ENCODE measurements at regions not wholly inside any gene's neighbourhood (a gene's known extent, or its start where the extent isn't known, plus 50 kb on each side); places are given as distances from the start of the nearest gene placed in this dataset.

- no peaks in the 10 kb centered on the region for H3K4me1 Mint-ChIP-seq (ENCODE audit: unreplicated experiment)
- no peak overlapping the region for H3K4me3 Mint-ChIP-seq (ENCODE audit: unreplicated experiment)
- no peaks in the 10 kb centered on the region for H3K27me3 Mint-ChIP-seq (ENCODE audit: unreplicated experiment)
- H3K27ac Mint-ChIP-seq (ENCODE audit: unreplicated experiment): no peak overlapping the region
- TF ChIP-seq CTCF (IDR thresholded peaks at IDR 0.05; ENCODE audit: unreplicated experiment): no peak
- no peak for DNase-seq (ENCODE audit: low spot score)
- no peaks in the 10 kb centered on the region for H3K9me3 Mint-ChIP-seq (ENCODE audit: unreplicated experiment)
- no peaks in the 10 kb centered on the region for H3K36me3 Mint-ChIP-seq (ENCODE audit: low read depth, unreplicated experiment)
Measured at GRCh38 chr7:34311591-34311990, 346.4 kb upstream of the NPSR1 start.

GRCh38 chr7:34312624-34313023 lies 345.4 kb upstream of the NPSR1 start:
- H3K4me3 Mint-ChIP-seq (ENCODE audit: unreplicated experiment): no peak overlapping the region
- H3K9me3 Mint-ChIP-seq (ENCODE audit: unreplicated experiment): no peaks in the 10 kb centered on the region
- no peaks in the 10 kb centered on the region for H3K27me3 Mint-ChIP-seq (ENCODE audit: unreplicated experiment)

GRCh38 chr7:34313289-34313688 lies 344.7 kb upstream of the NPSR1 start:
- DNase-seq (ENCODE audit: low spot score): no peak
- Mint-ChIP-seq H3K4me3 (ENCODE audit: unreplicated experiment) (no peak overlapping the region), H3K27me3 (ENCODE audit: unreplicated experiment) (no peaks in the 10 kb centered on the region), H3K9me3 (ENCODE audit: unreplicated experiment) (no peaks in the 10 kb centered on the region), H3K4me1 (ENCODE audit: unreplicated experiment) (no peaks in the 10 kb centered on the region), H3K36me3 (ENCODE audit: low read depth, unreplicated experiment) (no peaks in the 10 kb centered on the region), H3K27ac (ENCODE audit: unreplicated experiment) (no peak overlapping the region)
- no peak for TF ChIP-seq CTCF (IDR thresholded peaks at IDR 0.05; ENCODE audit: unreplicated experiment)

More at GRCh38 chr7:34312624-34313023, 345.4 kb upstream of the NPSR1 start:
- Mint-ChIP-seq H3K36me3 (ENCODE audit: low read depth, unreplicated experiment) (no peaks in the 10 kb centered on the region), H3K27ac (ENCODE audit: unreplicated experiment) (no peak overlapping the region), H3K4me1 (ENCODE audit: unreplicated experiment) (no peaks in the 10 kb centered on the region)
- no peak for TF ChIP-seq CTCF (IDR thresholded peaks at IDR 0.05; ENCODE audit: unreplicated experiment)
- no peak for DNase-seq (ENCODE audit: low spot score)

GRCh38 chr7:34315032-34315431 lies 343.0 kb upstream of the NPSR1 start:
- no peaks in the 10 kb centered on the region for H3K9me3 Mint-ChIP-seq (ENCODE audit: unreplicated experiment)
- H3K4me3 Mint-ChIP-seq (ENCODE audit: unreplicated experiment): no peak overlapping the region
- no peaks in the 10 kb centered on the region for H3K27me3 Mint-ChIP-seq (ENCODE audit: unreplicated experiment)
- no peak overlapping the region for H3K27ac Mint-ChIP-seq (ENCODE audit: unreplicated experiment)
- no peak for DNase-seq (ENCODE audit: low spot score)
- H3K4me1 Mint-ChIP-seq (ENCODE audit: unreplicated experiment): no peaks in the 10 kb centered on the region
- no peak for TF ChIP-seq CTCF (IDR thresholded peaks at IDR 0.05; ENCODE audit: unreplicated experiment)
- H3K36me3 Mint-ChIP-seq (ENCODE audit: low read depth, unreplicated experiment): no peaks in the 10 kb centered on the region

- DNase-seq (ENCODE audit: low spot score): no peak
- Mint-ChIP-seq H3K27me3 (ENCODE audit: unreplicated experiment) (no peaks in the 10 kb centered on the region), H3K4me1 (ENCODE audit: unreplicated experiment) (no peaks in the 10 kb centered on the region), H3K4me3 (ENCODE audit: unreplicated experiment) (no peak overlapping the region), H3K9me3 (ENCODE audit: unreplicated experiment) (no peaks in the 10 kb centered on the region), H3K36me3 (ENCODE audit: low read depth, unreplicated experiment) (no peaks in the 10 kb centered on the region), H3K27ac (ENCODE audit: unreplicated experiment) (no peak overlapping the region)
- no peak for TF ChIP-seq CTCF (IDR thresholded peaks at IDR 0.05; ENCODE audit: unreplicated experiment)
Measured at GRCh38 chr7:34317039-34317438, 341.0 kb upstream of the NPSR1 start.

Measured in endothelial cell (in vitro differentiated cells).